K562 (cell line): ENCODE measurements at regions not wholly inside any gene's neighbourhood (a gene's known extent, or its start where the extent isn't known, plus 50 kb on each side); places are given as distances from the start of the nearest gene placed in this dataset.

Source experiments
- ATF3 ChIP-seq, 2 experiments: fragments of 450-650 bp in 1 of 2; sonication (generic) in 1 of 2; formaldehyde crosslinking in 1 of 2; IDR thresholded peaks in 1 of 2; conservative IDR thresholded peaks in 1 of 2; 2 replicates each; pipeline versions ENCODE4 v1.6.1 to v1.8.1; 2016 to 2023; ENCODE audit warnings: mild to moderate bottlenecking in 2 of 2, moderate library complexity in 2 of 2, inconsistent platforms in 1 of 2, missing genetic modification reagents in 1 of 2
- ATF4 ChIP-seq: fragments of 450-650 bp; formaldehyde crosslinking; IDR thresholded peaks from 2 replicates; pipeline ENCODE4 v1.4.0; 2022; ENCODE audit warnings: mild to moderate bottlenecking, moderate library complexity
- CHD4 ChIP-seq: fragments of 200-600 bp; sonication (generic); IDR thresholded peaks from 3 replicates; pipeline ENCODE4 v1.6.1; 2012; ENCODE audit warnings: low read depth, mild to moderate bottlenecking, mixed read lengths, low read length, inconsistent platforms; ENCODE audit not compliant: insufficient read depth, insufficient replicate concordance, poor library complexity, severe bottlenecking
- E2F5 ChIP-seq: sonication (generic); formaldehyde crosslinking; IDR thresholded peaks from 2 replicates; pipeline ENCODE4 v1.8.0; 2022; ENCODE audit warnings: mild to moderate bottlenecking, missing genetic modification reagents
- JUND ChIP-seq, 2 experiments: IDR thresholded peaks; 2 replicates in 1 of 2; 3 replicates in 1 of 2; pipeline ENCODE4 v1.6.1; 2011; ENCODE audit warnings: borderline replicate concordance in 2 of 2, low read depth in 2 of 2, low read length in 2 of 2, improper control_type of control experiment in 1 of 2, missing biosample characterization in 1 of 2, missing genetic modification characterization in 1 of 2, missing genetic modification reagents in 1 of 2
- KLF1 ChIP-seq: fragments of 450-650 bp; IDR thresholded peaks from 2 replicates; pipeline ENCODE4 v1.6.1; 2016; ENCODE audit warnings: missing genetic modification characterization, missing compliant biosample characterization
- MED1 ChIP-seq: sonication (generic); formaldehyde crosslinking; IDR thresholded peaks from 2 replicates; pipeline ENCODE4 v1.8.1; 2023; ENCODE audit warnings: missing genetic modification reagents, borderline replicate concordance
- MEF2D ChIP-seq: conservative IDR thresholded peaks from 2 replicates; pipeline ENCODE4 v1.6.1; 2016; ENCODE audit warnings: low read depth, missing genetic modification characterization, missing compliant biosample characterization
- NFE2L1 ChIP-seq: fragments of 450-650 bp; IDR thresholded peaks from 2 replicates; pipeline ENCODE4 v1.6.1; 2016; ENCODE audit warnings: missing genetic modification characterization, low read depth, mild to moderate bottlenecking, missing compliant biosample characterization, moderate library complexity, borderline replicate concordance
- REST ChIP-seq, 2 experiments: fragments of 450-650 bp; formaldehyde crosslinking in 1 of 2; IDR thresholded peaks; 2 replicates each; pipeline versions ENCODE4 v1.4.0 to v1.6.1; 2014 to 2020; ENCODE audit warnings: mild to moderate bottlenecking in 2 of 2, borderline replicate concordance in 1 of 2, low read depth in 1 of 2
- SRSF3 ChIP-seq: fragments of 200-400 bp; formaldehyde crosslinking; IDR thresholded peaks from 2 replicates; pipeline ENCODE4 v1.6.1; 2016; ENCODE audit warnings: mild to moderate bottlenecking, low read length, moderate library complexity; ENCODE audit not compliant: insufficient read depth
- ZNF239 ChIP-seq: fragments of 250-450 bp; sonication (Bioruptor Pico); IDR thresholded peaks from 2 replicates; pipeline ENCODE4 v1.4.0; 2020; ENCODE audit warnings: mild to moderate bottlenecking
- ZZZ3 ChIP-seq: fragments of 450-650 bp; IDR thresholded peaks from 2 replicates; pipeline ENCODE4 v1.6.1; 2016; ENCODE audit warnings: antibody characterized with exemption, mild to moderate bottlenecking, moderate library complexity

GRCh38 chr3:20324664-20325478 lies 138.9 kb upstream of the SGO1 start (continued):
- no peak for TF ChIP-seq REST (IDR thresholded peaks at IDR 0.05; ENCODE audit: borderline replicate concordance)
- no peak for TF ChIP-seq REST (CRISPR knock-in tag; IDR thresholded peaks at IDR 0.05; ENCODE audit: low read depth)
- no peak for TF ChIP-seq CHD4
- no peak for TF ChIP-seq E2F5 (CRISPR knock-in tag)
- no peak for TF ChIP-seq MED1 (CRISPR knock-in tag)
- no peak for TF ChIP-seq ZNF239 (CRISPR knock-in tag)
- TF ChIP-seq ATF4: no peak
- TF ChIP-seq JUND (IDR thresholded peaks at IDR 0.05; ENCODE audit: borderline replicate concordance, low read depth, low read length): peak; percentile 18; the same call in 1 of the 2 replicates
- TF ChIP-seq JUND (tag; IDR thresholded peaks at IDR 0.05; ENCODE audit: borderline replicate concordance, low read depth, low read length): no peak; the same call in 2 of the 3 replicates
- TF ChIP-seq ATF3 (IDR thresholded peaks at IDR 0.05): no peak
- no peak for TF ChIP-seq ATF3 (CRISPR knock-in tag; conservative IDR thresholded peaks at IDR 0.05)
- no peak for TF ChIP-seq ZZZ3
- no peak for TF ChIP-seq KLF1 (tag)
- TF ChIP-seq NFE2L1 (tag): no peak
- no peak for TF ChIP-seq MEF2D (tag)
- no peak for TF ChIP-seq SRSF3
